ENCODE measurements at regions not wholly inside any gene's neighbourhood (a gene's known extent, or its start where the extent isn't known, plus 50 kb on each side); places are given as distances from the start of the nearest gene placed in this dataset.

DNA sequence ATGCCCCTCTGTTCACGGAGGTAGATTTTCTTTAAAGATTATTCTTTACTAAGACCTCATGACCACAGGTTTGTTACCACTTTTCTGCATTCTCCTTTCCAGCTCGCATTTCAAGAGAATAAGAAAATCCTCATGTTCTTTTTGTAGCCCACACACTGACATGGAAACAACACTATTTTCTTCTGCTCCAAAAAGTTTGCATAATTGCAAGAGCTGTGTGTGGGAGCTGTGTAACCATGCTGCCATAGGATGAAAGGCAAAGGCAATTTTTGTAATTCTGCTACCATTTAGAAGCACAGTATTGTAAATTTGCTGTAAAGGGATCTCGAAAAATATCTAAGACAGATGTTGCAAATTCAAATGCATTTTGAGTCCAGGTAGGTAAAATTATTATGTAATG, 302.4 kb upstream of the EMCN start:
- Mint-ChIP-seq H3K9me3 (no peaks in the 10 kb centered on the region), H3K36me3 (ENCODE audit: low read depth) (no peaks in the 10 kb centered on the region), H3K4me1 (ENCODE audit: low read depth) (peaks cover 17% of the 10 kb centered on the region), H3K27me3 (no peaks in the 10 kb centered on the region), H3K4me3 (no peak overlapping the region), H3K27ac (no peak overlapping the region)
- no peak for DNase-seq

DNA sequence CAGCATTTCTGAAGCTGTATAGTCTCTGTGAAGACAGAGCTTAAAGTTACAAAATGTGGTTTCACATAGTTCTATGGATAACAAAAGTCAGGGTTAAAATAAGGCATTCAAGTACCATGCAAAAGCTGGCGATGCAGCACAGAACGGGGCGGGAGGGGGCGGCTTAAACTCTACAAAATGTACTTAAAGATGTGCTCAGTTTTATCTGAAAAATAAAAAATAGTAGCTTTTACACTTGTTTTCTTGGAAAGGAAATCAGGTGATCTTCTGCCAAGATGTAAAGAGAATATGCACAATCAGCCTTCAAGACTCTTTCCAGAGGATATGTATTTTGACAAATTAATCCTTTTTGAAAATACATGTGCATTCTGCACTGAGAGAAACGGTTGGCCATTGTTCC, 301.7 kb upstream of the EMCN start:
- no peak overlapping the region for H3K4me3 Mint-ChIP-seq
- no peaks in the 10 kb centered on the region for H3K36me3 Mint-ChIP-seq (ENCODE audit: low read depth)
- H3K4me1 Mint-ChIP-seq (ENCODE audit: low read depth): peaks cover 17% of the 10 kb centered on the region
- DNase-seq: no peak
- H3K27me3 Mint-ChIP-seq: no peaks in the 10 kb centered on the region
- H3K9me3 Mint-ChIP-seq: no peaks in the 10 kb centered on the region
- H3K27ac Mint-ChIP-seq: no peak overlapping the region

DNA sequence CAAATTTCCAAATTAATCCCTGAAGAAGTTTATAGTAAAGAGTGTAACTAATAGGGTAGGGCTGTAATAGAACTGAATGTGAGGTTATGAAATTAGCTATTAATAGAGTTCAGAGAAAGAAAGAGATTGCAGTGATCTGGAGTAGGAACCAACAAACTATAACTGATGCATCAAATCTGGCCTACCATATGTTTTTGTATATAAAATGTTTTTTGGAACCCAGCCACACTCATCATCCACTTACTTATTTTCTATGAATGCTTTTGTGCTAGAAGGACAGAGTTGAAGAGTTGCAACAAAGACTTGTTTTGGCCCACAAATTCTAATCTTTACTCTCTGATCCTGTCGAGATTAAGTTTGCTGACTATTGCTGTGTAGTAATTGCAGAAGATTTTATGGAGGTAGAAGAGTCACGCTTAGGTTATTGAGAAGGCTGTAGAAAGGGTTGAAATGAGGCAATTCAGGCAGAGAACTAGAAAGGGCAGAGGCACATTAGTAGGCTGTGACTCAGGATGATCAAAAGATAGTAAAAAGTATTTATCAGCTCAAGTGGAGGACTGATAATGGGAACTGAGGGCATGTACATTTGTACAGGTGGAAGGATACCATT, 298.7 kb upstream of the EMCN start:
- no peaks in the 10 kb centered on the region for H3K36me3 Mint-ChIP-seq (ENCODE audit: low read depth)
- H3K9me3 Mint-ChIP-seq: no peaks in the 10 kb centered on the region
- no peaks in the 10 kb centered on the region for H3K4me1 Mint-ChIP-seq (ENCODE audit: low read depth)
- H3K27ac Mint-ChIP-seq: no peak overlapping the region
- DNase-seq: no peak
- no peaks in the 10 kb centered on the region for H3K27me3 Mint-ChIP-seq
- H3K4me3 Mint-ChIP-seq: no peak overlapping the region

DNA sequence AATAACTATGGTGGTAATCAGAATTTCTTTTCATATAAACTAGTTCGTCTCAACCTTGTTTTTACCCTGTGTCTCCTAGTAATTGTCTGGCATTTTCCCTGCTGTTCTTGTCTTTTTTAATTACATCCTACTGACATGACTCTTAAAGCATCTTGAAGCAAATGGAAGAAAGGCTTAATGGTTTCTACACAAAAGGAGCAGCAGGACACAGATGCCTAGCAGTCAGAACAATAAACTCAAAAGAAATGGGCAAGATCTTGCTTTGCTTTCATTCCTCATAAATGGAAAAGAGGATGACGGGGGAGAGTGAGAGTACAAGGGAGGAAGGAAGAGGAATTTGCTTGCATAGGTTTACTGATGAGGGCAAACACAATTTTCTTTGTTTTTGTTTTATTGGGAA, 293.2 kb upstream of the EMCN start:
- no peaks in the 10 kb centered on the region for H3K9me3 Mint-ChIP-seq
- H3K4me1 Mint-ChIP-seq (ENCODE audit: low read depth): no peaks in the 10 kb centered on the region
- no peak overlapping the region for H3K27ac Mint-ChIP-seq
- H3K36me3 Mint-ChIP-seq (ENCODE audit: low read depth): no peaks in the 10 kb centered on the region
- DNase-seq: no peak
- H3K4me3 Mint-ChIP-seq: no peak overlapping the region
- H3K27me3 Mint-ChIP-seq: no peaks in the 10 kb centered on the region

DNA sequence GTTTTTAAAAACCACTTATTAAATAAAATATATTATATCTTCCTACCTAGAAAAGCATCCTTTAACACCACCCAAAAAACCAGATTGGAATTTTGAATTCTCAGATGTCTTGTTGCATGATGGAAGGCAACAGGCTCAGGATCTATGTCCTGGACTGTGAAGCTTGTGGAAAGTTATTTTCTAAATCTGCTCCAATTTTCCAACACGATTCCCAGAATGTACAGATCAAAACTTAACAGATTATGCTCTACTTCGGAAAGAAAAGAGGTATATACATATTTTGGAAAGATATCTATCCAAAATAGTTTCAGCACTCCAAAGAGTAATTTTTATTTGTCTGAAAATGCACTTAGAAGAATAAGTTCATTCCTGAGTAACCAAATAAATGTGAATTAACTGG, 291.7 kb upstream of the EMCN start:
- Mint-ChIP-seq H3K4me3 (no peak overlapping the region), H3K9me3 (no peaks in the 10 kb centered on the region), H3K27ac (no peak overlapping the region), H3K36me3 (ENCODE audit: low read depth) (no peaks in the 10 kb centered on the region), H3K27me3 (no peaks in the 10 kb centered on the region), H3K4me1 (ENCODE audit: low read depth) (no peaks in the 10 kb centered on the region)
- no peak for DNase-seq

DNA sequence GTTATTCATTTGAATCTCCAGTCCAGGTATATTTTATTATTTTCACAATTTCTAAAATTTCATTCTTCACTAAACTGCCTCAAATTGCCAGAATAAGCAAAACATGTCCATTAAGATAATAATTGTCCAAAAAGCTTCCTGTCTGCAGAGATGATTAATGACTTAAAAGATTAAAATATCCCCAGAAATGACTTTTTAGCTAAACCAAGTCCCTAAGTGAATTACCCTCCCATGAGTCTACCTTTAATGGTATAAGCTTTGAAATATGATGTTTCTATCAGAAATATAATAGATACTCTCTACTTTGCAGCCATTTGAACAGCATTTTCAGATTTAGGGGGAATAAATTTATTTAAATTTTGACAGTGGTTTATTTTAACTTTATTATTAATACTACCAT, 289.2 kb upstream of the EMCN start:
- Mint-ChIP-seq H3K4me1 (ENCODE audit: low read depth) (no peaks in the 10 kb centered on the region), H3K27me3 (no peaks in the 10 kb centered on the region)

DNA sequence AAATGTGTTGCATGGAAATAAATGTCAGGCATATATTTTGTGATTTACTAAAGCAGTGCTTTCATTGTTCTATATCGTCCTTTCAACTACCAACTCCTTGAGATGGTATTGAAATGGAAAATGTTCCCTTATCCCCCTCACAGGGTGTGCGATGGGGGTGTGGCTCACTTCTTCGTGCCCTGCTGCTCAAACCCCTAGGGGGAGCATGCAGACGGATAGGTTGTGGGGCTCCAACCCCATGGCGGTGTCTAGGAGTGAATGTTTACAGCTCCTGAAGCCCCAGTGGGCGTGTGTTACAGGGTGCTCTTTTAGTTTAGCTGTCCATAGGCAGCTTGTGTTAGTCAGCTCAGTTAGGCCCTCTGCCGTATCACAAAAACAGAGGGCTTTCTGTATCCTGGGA, 287.7 kb upstream of the EMCN start:
- Mint-ChIP-seq H3K9me3 (no peaks in the 10 kb centered on the region), H3K27me3 (no peaks in the 10 kb centered on the region), H3K4me1 (ENCODE audit: low read depth) (no peaks in the 10 kb centered on the region), H3K36me3 (ENCODE audit: low read depth) (no peaks in the 10 kb centered on the region), H3K4me3 (no peak overlapping the region), H3K27ac (no peak overlapping the region)
- no peak for DNase-seq

More for the DNA sequence above, 289.2 kb upstream of the EMCN start:
- Mint-ChIP-seq H3K4me3 (no peak overlapping the region), H3K9me3 (no peaks in the 10 kb centered on the region), H3K36me3 (ENCODE audit: low read depth) (no peaks in the 10 kb centered on the region), H3K27ac (no peak overlapping the region)
- DNase-seq: no peak

DNA sequence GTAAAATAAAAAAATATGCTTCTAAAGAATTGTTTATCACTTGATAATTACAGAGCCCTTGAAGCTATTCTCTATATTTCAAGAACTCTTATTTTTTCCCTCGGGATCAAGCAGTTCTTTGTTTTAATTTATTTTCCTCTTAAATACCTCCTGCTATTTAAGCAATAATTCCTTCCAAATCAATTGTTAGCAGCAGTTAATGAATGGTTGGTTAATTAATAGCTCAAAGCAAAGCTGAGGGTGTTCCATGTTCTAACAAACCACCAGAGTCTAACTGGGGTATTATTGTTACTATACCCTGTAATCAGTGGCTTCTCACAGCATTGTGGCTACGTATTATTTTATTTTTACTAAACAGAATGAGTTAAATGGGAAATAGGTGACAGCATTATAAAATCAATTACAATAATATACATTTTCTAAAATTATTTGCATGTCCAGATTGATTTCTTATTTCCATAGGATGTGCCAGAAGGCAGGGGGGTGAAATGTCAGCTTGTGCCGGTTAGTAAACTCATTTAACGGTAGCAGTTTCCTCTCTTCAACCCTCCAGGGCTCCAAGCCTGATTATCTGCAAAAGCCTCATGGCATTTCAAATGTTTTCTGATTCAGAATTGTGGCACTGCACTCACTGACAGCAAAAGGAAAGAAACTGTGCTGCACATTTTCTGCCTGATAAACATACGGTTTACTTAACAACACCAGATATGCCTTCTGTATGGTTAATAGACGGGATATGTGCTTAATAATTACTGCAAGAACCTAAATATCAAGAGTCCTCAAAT, 286.9 kb upstream of the EMCN start:
- Mint-ChIP-seq H3K4me3 (no peak overlapping the region), H3K36me3 (ENCODE audit: low read depth) (no peaks in the 10 kb centered on the region), H3K9me3 (no peaks in the 10 kb centered on the region), H3K4me1 (ENCODE audit: low read depth) (no peaks in the 10 kb centered on the region), H3K27ac (no peak overlapping the region), H3K27me3 (no peaks in the 10 kb centered on the region)
- DNase-seq: no peak

DNA sequence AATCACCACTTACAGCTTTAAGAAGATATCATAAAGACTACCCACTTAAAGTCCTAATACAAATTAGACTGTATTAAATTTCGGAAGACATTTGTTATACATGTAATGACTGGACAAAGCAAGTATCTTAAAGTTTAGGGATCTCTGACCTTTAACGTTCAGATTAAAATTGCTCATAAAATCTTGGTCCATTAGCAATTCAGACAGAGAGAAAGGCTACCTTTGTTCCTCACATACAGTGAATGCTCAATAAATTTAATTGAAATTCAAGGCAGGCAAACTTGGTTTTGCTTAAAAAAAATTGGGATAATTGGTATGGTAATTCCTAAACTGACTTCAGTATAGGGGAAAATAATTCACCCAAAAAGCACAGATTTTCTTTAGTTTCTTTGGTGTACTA, 285.9 kb upstream of the EMCN start:
- Mint-ChIP-seq H3K4me1 (ENCODE audit: low read depth) (no peaks in the 10 kb centered on the region), H3K27me3 (no peaks in the 10 kb centered on the region), H3K9me3 (no peaks in the 10 kb centered on the region), H3K27ac (no peak overlapping the region), H3K36me3 (ENCODE audit: low read depth) (no peaks in the 10 kb centered on the region), H3K4me3 (no peak overlapping the region)
- DNase-seq: no peak

DNA sequence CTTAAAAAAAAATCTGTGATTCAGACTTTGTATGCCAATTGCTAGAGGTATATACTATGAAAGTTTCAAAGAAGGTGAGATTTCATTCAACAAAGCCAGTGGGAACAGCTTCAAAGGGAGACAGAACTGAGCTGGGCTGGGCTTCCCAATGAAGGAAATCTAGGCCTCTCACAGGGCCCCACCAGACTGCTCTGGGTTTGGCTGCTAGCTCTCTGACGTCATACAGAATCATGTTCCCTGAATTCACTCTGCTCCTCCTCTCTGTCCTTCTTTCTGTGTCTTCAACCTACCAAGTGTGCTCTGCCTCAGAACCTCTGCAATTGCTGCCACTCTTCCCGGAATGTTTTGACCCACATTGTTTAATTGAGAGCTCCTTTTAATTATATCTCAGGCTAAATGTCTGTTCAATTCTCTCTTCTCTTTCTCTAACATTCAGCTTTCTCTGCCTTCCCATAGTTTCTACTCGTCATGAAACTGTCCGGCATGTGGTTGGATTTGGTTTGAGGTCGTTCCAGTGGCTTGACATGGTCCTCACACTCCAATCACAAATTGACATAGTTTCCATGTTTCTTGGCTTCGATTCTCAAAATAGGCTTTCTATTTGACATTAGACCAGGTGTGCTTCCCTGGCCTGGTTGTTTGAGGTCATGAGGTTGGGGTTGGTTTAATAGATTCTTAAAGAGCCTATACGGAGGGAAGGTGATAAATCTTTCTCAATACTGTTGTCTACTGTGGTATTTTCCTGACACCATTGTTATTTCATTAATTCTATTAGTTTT, 282.1 kb upstream of the EMCN start:
- Mint-ChIP-seq H3K36me3 (ENCODE audit: low read depth) (no peaks in the 10 kb centered on the region), H3K4me3 (no peak overlapping the region), H3K4me1 (ENCODE audit: low read depth) (no peaks in the 10 kb centered on the region), H3K27me3 (no peaks in the 10 kb centered on the region), H3K27ac (no peak overlapping the region), H3K9me3 (no peaks in the 10 kb centered on the region)
- DNase-seq: no peak

DNA sequence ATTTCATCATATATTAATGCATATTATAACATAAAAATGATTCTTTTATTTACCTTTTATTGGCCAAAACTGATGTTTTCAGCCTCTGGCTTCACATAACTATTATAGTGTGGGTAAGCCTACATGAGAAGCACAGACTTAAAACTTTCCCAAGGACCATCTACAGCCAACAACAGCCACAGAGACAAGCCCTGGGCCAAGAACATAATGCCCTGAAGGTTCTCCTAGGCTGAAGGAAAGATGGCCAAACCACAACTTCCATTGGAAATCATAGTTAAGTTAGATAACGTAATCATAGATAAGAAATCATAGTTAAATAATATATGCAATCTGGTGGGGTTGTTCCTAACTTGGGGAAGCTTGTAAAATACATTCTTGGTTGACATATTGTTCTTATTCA, 280.0 kb upstream of the EMCN start:
- H3K36me3 Mint-ChIP-seq (ENCODE audit: low read depth): no peaks in the 10 kb centered on the region
- no peaks in the 10 kb centered on the region for H3K27me3 Mint-ChIP-seq
- H3K27ac Mint-ChIP-seq: no peak overlapping the region
- no peak for DNase-seq
- no peaks in the 10 kb centered on the region for H3K4me1 Mint-ChIP-seq (ENCODE audit: low read depth)
- no peak overlapping the region for H3K4me3 Mint-ChIP-seq
- H3K9me3 Mint-ChIP-seq: no peaks in the 10 kb centered on the region

DNA sequence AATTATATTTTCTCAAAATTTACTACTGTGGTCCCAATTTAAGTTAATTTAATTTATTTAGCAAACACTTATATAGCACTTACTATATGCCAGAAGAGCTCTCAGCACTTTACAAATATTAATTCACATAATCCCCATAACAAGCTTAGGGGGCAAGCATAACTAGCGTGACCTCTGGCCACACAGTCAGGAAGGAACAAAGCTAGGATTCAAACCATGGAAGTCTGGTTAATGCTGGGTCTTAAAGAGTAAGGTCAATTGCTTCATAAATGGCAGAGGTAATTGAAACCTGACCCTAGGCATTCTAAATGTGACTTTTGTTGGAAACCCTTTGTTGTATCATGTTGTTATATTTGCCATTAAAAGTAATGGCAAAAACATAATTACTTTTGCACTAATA, 279.5 kb upstream of the EMCN start:
- Mint-ChIP-seq H3K9me3 (no peaks in the 10 kb centered on the region), H3K4me1 (ENCODE audit: low read depth) (no peaks in the 10 kb centered on the region), H3K27ac (no peak overlapping the region), H3K27me3 (no peaks in the 10 kb centered on the region), H3K36me3 (ENCODE audit: low read depth) (no peaks in the 10 kb centered on the region), H3K4me3 (no peak overlapping the region)
- DNase-seq: no peak

DNA sequence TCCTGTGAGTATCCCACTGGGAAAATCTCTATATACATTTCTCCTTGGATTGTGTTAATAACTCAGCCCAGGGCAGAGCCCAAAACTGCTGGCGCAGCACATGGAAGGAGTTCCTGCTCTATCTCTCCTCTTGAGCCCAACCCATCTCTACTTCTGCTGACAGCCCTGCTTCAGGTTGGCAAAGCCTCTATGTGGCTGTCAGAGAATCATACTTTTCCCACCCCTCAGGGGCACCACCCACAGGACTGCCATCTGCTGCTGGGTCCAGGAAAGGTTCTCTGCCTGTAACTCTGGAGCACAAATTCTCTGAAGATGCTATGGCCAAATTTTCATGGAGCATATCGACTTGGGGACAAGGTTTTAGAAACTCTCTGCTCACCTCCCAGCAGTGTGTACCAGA, 278.5 kb upstream of the EMCN start:
- Mint-ChIP-seq H3K9me3 (no peaks in the 10 kb centered on the region), H3K4me3 (no peak overlapping the region), H3K27me3 (no peaks in the 10 kb centered on the region), H3K4me1 (ENCODE audit: low read depth) (no peaks in the 10 kb centered on the region), H3K27ac (no peak overlapping the region), H3K36me3 (ENCODE audit: low read depth) (no peaks in the 10 kb centered on the region)
- no peak for DNase-seq

DNA sequence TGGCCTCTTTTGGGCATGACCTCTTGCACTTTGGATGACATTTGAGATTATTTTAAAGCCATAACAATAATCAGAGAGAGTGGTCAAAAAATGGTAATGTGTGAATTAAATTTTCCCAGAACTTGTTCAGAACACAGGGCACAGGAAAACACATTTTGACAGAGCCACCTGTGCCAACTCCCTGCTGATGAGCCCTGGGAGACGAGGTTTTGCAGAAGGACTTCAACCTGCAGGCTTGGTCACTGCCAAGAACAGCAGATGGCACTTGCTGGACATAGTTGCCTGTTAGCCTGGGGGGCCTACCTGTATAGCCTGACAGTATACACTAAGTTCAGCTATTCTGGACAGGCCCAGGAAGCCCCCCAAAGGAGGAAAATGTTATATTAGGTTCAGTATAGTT, 277.8 kb upstream of the EMCN start:
- Mint-ChIP-seq H3K4me3 (no peak overlapping the region), H3K27me3 (no peaks in the 10 kb centered on the region), H3K4me1 (ENCODE audit: low read depth) (no peaks in the 10 kb centered on the region), H3K27ac (no peak overlapping the region), H3K36me3 (ENCODE audit: low read depth) (no peaks in the 10 kb centered on the region), H3K9me3 (no peaks in the 10 kb centered on the region)
- DNase-seq: no peak
